SHP77 (cell line): ENCODE measurements at regions not wholly inside any gene's neighbourhood (a gene's known extent, or its start where the extent isn't known, plus 50 kb on each side); places are given as distances from the start of the nearest gene placed in this dataset.

ENCODE experiments used
- DNase-seq, 2 experiments: peaks; one replicate each; lab custom pipeline; 2025; lab: John Stamatoyannopoulos, UW

- DNase-seq, result no peak
Observed at GRCh38 chr20:21033817-21034216, 72.3 kb downstream of the LINC00237 start.

DNA sequence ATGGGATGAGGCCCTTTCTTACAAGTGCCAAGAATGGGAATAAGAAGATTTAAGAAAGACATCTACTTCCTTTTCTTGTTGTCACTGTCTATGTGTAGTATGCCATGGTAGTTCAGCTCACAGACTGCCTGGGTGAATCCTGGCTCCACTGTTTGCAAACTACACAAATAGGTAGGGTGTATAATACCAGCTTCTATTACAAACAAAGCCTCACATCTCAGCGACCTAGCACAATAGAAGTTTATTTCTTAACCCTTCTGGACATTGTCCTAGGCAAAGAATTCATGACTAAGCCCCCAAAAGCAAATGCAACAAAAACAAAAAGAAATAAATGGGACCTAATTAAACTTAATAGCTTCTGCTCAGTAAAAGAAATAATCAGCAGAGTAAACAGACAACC lies 74.5 kb downstream of the LINC00237 start:
- DNase-seq, result no peak

DNA sequence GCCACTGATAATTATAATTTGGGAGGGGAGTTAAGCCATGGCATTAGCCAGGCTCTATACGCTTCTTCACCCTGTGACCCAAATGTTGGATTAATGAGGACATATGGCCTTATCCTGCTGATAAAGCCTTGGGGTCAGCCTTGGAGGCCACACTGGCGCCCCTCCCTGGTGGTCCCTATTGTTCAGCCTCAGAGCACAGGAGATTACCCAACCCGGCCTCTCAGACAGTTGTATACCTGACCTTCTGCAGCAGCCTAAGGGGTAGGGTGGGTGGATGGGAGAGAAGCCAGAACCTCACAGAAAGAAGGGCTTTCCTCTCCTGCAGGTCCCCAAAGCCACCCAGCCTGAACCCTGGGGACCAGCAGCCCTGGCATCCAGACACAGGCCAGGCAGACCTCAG lies 76.8 kb downstream of the LINC00237 start:
- no peak for DNase-seq

DNA sequence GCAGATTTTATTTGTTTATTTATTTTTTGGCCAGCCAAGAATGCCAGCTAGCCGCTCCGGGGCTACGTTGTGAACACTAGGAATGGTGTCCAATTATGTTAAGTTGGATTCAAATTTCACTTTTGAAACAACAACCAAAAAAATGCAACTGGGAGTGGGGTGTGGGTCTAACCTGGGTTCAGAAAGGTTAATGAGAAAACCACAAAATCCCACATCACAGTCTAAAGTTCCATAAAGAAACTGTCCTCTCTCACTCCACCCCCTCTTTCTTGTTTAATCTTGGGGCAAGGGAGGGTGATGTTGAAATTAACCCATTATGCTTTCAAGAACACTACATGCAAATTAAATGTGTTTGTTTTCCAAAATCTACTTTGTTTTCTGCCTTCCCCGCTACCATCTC lies 77.2 kb downstream of the LINC00237 start:
- DNase-seq, result no peak

DNA sequence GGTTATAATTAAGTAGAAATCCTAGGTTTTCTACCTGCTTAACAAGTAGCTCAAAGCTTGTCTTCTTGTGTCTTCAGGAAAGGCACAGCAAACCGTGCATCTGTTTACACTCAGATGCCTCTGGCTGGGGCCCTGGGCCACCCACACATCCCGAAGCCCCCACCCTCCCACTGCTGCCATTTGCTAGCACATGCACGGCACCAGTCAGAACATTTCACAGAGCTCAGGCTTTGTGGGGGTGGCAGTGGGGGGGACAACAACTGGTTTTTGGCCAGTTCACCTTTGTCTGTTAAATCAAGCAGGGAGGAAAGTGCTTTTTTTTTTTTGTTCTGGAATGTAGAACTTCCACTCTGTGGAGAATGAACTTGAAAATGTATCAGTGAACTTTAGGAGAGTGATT lies 77.7 kb downstream of the LINC00237 start:
- no peak for DNase-seq

- DNase-seq, result peak; percentile 13 to 58
Observed at GRCh38 chr20:21027569-21027968, 78.6 kb downstream of the LINC00237 start.

GRCh38 chr20:21026951-21027350 lies 79.2 kb downstream of the LINC00237 start:
- DNase-seq, result no peak

GRCh38 chr20:21024420-21024819 lies 81.7 kb downstream of the LINC00237 start:
- no peak for DNase-seq

DNA sequence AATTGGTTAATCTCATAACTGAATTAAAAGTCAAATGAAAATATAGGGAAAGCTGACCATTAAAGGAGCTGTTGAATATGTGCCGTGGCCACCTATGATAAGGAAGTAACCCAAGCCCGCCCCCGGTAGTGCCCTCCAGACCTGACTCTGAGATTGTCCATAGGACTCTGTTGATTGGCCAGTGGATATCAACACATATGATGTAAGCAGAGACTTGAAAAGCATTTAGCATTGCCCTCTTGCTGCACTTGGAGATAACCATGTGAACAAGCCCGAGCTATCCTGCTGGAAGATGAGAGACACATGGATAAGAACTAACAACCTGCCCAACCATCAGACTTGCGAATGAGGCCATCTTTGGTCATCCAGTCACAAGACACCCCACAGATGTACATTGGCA lies 83.2 kb downstream of the LINC00237 start:
- no peak for DNase-seq

GRCh38 chr20:21021472-21021790 lies 84.7 kb downstream of the LINC00237 start:
- DNase-seq, result no peak

DNA sequence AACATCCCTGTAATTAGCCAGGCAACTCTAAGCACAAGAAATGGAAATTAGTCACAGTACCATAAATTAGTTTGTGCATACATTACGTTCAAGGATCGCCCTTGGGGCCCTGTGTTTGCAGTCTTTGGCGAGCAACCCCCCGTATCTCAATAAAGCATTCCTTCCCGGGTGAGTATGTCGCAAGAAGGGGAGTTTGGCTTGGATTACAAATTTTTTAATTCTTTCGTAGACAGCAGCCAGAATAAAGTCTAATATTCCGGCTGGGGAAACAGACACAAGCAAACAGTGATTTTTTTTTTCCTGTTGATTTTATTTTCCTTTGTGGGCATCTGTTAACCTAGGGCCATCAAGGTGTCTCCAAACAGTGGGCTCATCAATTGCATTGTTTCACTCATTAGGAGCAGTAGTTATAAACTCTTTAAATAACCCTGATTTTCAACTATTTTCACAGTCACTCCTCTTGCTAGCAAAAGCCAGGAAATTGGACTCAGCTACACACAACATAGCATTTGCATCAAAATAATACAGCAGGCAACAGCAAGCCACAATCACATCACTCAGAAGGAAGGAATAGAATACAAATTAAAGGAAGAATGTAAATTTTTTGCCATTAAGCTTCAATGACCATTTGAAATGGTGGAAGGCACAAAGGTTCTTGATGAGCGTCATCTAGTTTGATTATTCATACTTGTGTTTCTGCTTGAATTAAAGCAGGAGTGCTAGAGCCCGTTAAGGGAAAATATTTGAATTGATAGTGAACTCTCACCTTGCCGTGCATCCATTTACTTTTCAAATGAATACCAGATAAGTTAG lies 85.3 kb downstream of the LINC00237 start:
- no peak for DNase-seq

DNA sequence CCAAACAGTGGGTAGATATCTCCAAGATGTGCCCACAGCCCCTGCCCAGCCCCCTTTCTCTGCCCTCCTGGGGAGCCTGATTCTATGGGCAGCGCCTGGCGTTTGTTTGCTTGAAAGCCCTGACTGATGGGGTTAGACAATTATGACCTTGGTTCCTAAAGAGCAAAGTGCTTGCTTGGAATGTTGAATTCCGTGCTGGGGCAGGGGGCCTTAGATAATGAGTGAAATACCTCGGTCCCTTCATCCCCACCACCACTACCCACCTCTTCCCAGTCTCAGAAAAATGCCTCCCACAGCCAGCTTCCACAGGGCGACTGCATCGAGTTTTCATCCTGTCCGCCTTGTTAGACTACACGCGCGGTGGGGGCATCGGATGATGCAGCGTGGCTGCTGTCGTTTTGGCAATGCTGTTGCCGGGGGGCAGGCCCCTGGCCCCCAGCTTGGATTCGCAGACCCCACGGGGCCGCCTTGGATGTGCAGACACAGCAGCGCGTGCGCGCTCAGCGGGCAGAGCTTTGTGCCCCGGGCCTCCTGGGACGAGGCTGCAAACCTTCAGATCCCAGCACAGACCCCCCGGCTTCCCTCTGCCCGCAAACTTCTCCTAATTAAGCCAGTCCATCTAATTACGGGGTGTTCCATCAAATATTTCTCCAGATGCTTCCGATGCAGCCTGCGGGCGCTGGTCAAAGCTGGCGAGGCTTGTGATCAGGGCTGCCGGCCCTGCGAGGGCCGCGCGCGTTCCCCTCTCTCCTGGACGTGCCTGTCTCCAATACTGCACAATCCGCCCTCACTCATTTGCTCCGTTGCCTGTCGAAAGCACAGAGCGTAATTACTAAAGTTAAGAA lies 86.1 kb downstream of the LINC00237 start:
- DNase-seq, result no peak

DNA sequence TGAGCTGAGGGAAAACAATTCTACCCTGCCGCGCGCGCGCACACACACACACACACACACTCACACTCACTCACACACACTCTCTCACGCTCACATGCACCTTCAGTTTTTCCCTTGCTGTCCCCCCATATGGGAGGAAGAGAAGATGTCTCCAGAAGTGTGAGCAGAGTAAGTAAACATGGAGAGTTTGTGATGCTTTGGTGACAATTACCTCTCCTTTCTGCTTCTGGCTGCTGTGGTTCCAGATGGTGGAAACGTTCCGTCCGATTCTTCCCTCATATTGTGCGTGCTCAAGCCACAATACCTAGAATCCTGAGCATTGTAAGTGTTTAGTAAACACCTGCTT lies 86.7 kb downstream of the LINC00237 start:
- no peak for DNase-seq

DNA sequence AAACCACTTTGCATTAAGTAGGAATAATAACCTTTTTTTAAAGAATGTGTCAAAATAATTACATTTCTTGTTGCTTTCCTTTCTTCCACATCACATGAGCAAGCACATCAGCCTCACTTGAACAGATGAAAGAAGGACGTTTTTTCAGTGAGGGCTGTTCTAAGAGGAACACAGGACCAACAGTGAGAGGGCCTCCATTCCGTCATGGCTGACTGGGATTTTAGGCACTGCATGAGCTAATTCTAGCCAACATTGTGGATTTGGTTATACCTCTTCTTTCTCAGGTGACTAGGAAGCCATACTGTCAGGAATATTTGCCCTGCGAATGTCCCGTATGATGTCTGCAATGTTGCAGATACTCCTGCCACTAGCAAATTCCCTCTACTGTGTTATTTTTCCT lies 87.6 kb downstream of the LINC00237 start:
- no peak for DNase-seq

DNA sequence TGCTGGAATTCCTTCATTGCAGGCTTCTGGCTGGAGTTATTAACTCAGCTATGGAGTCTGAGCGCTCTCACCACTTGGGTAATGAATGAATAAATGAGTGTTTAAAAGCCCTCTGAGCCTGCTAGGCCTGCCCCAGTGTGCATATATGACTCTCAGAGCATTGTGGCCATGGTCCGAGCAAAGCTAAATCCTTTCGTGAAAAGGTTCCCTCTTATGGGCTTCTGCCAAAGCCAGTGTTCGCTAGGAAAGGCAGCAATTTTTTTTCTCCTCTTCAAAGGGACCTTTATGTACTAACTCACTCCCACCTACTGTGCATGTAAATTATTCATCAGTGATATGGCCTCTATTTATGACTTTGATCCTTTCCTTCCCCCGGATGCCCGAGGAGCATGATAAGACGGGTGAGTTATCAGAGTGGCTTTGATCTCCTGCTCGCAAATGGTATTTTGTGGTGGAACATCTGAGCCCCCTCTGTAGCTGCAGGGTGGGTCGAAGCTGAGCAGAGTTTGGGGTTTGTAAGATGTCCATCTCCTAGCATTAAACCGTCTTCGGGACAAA lies 88.6 kb downstream of the LINC00237 start:
- no peak for DNase-seq

DNA sequence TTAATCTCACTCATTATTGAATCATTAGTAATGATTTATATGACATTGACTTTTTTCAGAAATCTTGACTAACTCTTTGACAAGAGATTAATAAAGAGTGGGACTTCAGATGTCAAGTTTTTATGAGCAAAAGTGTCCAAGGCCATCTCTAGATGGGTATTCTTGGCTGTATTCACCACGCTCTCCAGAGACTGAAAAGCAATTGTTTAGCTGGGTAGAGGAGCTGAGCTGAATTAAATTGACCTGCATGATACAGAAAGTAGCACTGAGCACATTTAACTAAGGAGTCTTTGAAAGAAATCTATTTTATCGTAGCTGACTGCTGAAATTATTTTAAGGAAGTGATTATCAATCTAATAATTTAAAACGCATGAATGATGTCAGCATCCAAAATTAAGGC lies 89.4 kb downstream of the LINC00237 start:
- no peak for DNase-seq

- DNase-seq, result no peak
Observed at GRCh38 chr20:21014528-21014927, 91.6 kb downstream of the LINC00237 start.

- no peak for DNase-seq
Observed at GRCh38 chr20:21008951-21009350, 97.2 kb downstream of the LINC00237 start.

- no peak for DNase-seq
Observed at GRCh38 chr20:21006611-21007010, 99.5 kb downstream of the LINC00237 start.

DNA sequence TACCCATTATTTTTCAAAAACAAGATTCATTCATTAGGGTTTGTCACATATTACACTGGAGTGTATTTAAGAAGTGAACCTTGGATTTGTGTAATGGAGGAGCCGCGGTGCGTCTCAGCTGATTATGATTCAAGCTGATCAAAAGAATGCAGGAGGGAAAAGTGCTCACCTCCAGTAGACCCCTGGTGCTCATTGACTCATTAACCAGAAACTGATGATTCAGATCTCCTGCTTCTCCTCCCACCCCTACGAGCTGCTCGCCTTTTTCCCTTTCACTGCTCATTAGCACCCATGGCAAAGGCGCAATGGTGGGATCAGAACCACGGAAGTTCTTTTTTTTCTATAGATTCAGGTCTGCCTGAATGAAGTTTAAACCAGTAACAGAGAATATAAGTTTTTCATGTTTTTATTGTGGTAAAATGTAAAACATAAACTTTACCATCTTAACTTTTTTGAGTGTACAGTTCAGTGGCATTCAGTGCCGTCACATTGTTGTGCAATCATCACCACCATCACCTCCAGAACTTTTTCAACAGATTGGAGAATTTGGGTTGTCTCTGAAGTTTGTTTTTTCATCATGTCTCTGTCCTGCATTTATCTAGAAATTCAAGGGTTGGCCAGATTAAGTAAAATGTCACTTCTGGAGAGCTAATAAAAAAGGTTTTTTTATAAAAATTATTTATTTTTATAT lies 101.6 kb downstream of the LINC00237 start:
- no peak for DNase-seq

DNA sequence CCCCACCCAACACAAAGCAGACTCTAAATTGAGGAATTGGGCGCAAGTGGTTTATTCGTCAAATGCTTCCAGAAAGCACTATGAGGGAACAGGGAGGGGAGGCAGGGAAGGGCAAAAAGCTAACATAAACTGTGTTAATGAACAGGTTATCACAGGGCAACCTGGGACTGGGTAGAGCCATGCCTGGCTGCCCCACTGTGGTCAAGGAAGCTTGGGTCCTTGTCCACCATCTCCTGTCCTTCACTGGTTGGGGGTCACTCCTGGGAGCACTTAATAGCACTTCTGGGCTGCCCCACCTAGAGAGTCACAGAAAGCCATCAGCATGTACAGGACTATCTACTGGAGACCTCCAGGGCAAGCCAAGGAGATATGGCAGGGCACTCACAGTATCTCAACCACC lies 102.3 kb downstream of the LINC00237 start:
- DNase-seq, result no peak

DNA sequence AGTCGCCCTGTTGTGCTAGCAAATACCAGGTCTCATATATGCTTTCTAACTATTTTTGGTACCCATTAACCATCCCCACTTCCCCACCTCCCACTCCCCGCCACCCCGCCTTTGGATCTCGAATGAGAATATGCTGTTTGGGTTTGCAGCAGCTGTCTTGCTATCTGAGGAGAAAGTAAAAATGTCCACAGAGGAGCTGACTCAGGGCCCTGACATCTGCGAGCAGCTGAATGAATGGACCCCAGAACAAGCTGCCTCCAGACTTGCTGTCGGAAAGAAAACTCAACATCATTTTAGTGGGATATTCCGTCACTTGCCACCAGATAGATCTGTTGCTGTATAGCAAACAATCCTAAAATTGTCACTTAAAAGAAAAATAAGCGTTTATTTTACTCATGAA lies 103.7 kb downstream of the LINC00237 start:
- no peak for DNase-seq

DNA sequence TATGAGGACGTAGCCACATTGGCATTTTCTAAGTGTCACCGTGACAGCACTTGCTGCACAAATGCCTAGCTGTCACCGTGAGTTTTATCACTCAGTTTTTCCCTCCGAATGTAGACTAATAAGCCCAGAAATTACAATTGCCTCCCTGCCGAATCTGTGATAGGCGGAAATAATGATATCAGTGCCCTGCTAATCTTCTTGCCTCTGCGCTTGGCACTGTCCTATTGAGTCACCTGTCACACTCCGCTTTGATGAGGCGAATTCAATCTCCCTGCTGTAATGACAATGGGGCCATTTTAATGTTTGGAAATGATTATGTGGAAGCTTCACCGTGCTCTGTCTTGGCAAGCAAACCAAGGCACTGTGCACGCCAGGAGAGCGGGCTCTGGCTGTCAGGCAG lies 112.8 kb downstream of the LINC00237 start:
- DNase-seq, result no peak
